Vagina (tissue), 2 donors: ENCODE measurements at regions not wholly inside any gene's neighbourhood (a gene's known extent, or its start where the extent isn't known, plus 50 kb on each side); places are given as distances from the start of the nearest gene placed in this dataset.

Experiments used
- CTCF ChIP-seq, 3 experiments: fragments of 450-650 bp in 2 of 3; fragments of 200-600 bp in 1 of 3; sonication (generic) in 1 of 3; IDR thresholded peaks; one replicate each; pipeline ENCODE4 v1.5.1; 2017 to 2019; ENCODE audit warnings: antibody characterized with exemption in 3 of 3, mild to moderate bottlenecking in 2 of 3, moderate library complexity in 2 of 3
- POLR2A ChIP-seq, 2 donors: fragments of 450-650 bp; IDR thresholded peaks; one replicate each; pipeline ENCODE4 v1.6.1; 2017; ENCODE audit warnings: antibody characterized with exemption in 2 of 2, mild to moderate bottlenecking in 2 of 2, moderate library complexity in 2 of 2

GRCh38 chr1:30295674-30296073, 427.7 kb downstream of the MATN1 start:
- TF ChIP-seq CTCF (IDR thresholded peaks at IDR 0.05) = no peak
- TF ChIP-seq POLR2A (IDR thresholded peaks at IDR 0.05) = no peak
